GM13977 (cell line): ENCODE measurements at regions not wholly inside any gene's neighbourhood (a gene's known extent, or its start where the extent isn't known, plus 50 kb on each side); places are given as distances from the start of the nearest gene placed in this dataset.

Experiments used
- DNase-seq: peaks from one replicate; pipeline ENCODE4 v3.0.0; 2012; ENCODE audit warnings: low spot score
- in situ Hi-C: fragments of 300-500 bp; cut with MboI; formaldehyde crosslinking; loops from one replicate; pipeline ENCODE4 v1.12.0; 2022; ENCODE audit warnings: low sequenced_read_pairs, low pct_unique_long_range_greater_than_20kb, mixed read lengths, inconsistent platforms; ENCODE audit not compliant: unreplicated experiment
- TF ChIP-seq, protein P1 (sequence below): IDR thresholded peaks from 2 replicates; pipeline ENCODE4 v1.5.1; 2012; ENCODE audit warnings: mild to moderate bottlenecking, control low read depth; ENCODE audit not compliant: insufficient read depth; ENCODE audit errors: extremely low read depth, missing control alignments

DNA sequence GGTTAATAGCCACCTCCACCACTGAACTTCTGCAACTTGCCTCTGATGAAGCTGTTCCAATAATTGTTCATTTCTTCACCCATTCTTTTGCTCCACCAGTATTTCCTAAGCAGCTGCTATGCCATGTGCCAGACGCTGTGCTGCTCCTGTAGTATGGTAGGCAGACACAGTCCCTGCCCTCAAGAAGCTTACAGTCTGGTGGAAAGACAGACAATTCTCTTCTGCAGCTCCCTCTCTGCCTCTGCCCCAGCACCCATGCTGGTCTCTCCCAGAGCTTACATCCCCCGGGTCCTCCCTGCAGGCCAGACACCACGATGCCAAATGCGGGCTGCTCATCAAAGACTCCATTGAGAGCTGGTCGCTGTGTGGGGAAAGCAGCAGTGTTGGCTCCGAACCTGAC lies 111.6 kb upstream of the ESRRB start:
- DNase-seq = no peak
- in situ Hi-C loops = no loop called here

DNA sequence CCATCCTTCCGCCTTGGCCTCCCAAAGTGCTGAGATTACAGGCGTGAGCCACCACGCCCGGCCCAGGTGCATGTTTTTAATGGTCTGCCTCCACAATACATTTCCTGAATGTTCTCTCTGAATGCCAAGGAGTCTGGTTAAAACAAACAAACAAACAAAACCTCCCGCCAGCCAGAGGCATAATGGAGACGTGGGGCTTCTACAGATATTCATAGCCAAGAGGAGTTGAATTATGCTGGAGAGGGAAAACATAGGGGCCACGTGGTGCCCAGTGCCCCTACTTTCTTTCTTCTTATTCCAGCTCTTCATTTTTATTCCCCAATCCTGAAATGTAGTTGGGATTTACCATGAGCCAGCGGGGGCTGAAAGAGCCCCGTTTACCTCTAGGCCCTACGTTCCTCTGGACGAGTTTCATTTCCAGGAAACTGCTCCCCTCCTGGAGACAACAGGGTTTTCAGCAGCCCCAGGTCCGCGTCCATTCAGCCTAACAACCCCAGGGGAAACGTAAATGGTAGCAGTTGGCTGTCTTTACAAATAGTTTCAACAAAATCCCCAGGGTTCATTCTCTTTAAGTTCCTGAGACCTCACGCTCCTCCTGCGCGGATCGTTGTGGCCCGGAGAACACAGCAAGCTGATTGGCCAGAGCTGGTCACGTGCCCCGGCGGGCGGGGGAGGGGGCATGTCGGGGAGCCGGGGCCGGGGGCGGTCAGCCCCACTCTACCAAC lies 108.5 kb upstream of the ESRRB start:
- TF ChIP-seq, protein P1, sequence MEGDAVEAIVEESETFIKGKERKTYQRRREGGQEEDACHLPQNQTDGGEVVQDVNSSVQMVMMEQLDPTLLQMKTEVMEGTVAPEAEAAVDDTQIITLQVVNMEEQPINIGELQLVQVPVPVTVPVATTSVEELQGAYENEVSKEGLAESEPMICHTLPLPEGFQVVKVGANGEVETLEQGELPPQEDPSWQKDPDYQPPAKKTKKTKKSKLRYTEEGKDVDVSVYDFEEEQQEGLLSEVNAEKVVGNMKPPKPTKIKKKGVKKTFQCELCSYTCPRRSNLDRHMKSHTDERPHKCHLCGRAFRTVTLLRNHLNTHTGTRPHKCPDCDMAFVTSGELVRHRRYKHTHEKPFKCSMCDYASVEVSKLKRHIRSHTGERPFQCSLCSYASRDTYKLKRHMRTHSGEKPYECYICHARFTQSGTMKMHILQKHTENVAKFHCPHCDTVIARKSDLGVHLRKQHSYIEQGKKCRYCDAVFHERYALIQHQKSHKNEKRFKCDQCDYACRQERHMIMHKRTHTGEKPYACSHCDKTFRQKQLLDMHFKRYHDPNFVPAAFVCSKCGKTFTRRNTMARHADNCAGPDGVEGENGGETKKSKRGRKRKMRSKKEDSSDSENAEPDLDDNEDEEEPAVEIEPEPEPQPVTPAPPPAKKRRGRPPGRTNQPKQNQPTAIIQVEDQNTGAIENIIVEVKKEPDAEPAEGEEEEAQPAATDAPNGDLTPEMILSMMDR = no peak
- DNase-seq = peak; percentile 39
- in situ Hi-C loops = no loop called here

More for the DNA sequence above, 111.6 kb upstream of the ESRRB start:
- TF ChIP-seq, protein P1 = no peak

DNA sequence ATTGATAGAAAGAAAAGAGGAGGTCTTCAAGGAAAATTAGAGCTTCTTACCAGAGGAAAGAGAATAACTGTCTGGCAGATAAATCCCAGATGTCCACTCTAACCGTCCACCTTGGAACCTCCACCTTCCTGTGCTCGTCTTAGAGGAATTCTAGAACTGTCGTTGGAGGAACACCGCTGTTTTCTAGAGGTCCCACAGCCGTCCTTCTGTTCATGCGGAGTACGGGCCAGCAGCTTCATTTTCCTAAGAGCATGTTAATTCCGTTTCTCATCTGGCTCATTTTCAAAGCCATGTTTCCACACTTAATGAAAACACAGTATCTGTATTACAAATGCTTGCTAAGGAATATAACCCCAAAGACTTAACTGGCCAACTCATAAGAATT lies 107.9 kb upstream of the ESRRB start:
- TF ChIP-seq, protein P1 = no peak
- no peak for DNase-seq
- in situ Hi-C loops = no loop called here

DNA sequence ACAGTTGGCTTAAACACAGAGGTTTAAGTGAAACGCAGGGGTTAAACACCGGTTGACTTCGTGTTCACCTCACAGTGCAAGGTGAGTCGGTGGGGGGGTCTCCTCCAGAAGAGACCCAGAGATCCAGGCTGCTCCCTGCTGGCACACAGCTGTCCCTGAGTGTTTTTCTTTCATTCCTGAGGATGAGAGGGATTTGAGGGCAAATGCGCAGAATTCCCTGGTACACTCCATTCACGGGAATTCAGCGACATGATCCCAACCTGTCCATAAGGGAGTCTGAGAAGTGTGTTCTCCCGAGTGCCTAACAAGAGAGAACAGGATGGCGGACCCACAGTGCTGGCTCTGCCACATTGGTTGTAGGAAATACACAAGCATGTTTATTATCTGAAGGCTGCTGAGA lies 107.2 kb upstream of the ESRRB start:
- DNase-seq = no peak
- TF ChIP-seq, protein P1 = no peak
- in situ Hi-C loops = no loop called here

DNA sequence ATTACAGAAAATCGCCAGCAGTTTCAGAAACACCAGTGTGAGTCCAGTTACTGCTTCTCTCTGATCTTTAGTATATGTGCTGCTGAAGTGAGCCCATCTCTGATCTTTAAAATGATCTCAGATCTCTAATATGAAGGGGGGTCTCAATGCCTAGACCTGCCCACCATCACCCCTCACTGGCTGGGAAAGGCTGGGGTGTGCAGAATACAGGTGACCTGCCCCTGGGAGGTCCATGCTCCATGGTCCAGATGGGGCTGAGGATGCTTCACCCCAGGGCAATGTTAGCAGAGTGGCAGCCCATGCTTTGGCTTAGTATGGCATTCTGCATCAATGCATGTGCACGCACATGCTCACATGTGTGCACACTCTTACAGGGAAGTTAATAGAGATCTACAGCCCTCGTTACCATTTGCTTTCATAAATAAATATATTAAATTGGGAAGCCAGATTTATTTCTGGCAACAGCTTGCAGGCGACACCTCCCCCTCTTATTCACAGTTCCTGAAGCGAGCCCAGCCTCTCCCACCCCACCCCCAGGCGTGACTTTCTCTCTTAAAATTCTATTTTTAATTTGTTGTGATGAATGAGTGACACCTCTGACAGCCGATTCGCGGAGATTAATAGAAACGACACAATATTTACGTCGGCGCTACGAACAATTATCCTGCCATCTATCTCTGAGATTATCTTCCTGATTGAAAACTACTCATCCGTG lies 104.7 kb upstream of the ESRRB start:
- TF ChIP-seq, protein P1 = no peak
- in situ Hi-C loops = no loop called here
- DNase-seq = no peak

DNA sequence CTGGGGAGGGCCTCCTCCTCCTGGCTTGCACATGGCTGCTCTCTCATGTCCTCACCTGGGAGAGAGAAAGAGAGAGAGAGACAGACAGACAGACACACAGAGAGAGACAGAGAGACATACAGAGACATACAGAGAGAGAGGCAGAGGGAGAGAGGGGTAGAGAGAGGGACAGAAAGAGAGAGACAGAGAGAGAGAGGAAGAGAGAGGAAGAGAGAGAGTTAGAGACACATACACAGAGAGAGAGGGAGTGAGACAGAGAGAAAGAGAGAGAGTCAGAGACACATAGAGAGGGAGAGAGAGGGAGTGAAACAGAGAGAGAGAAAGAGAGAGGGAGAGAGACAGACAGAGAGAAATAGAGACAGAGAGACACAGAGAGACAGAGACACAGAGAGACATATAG lies 103.6 kb upstream of the ESRRB start:
- TF ChIP-seq, protein P1 = no peak
- in situ Hi-C loops = no loop called here

More for the DNA sequence above, 103.6 kb upstream of the ESRRB start:
- no peak for DNase-seq
